AG04449 (cell line): ENCODE measurements at regions not wholly inside any gene's neighbourhood (a gene's known extent, or its start where the extent isn't known, plus 50 kb on each side); places are given as distances from the start of the nearest gene placed in this dataset.

Source experiments
- CTCF ChIA-PET: fragments of 350-600 bp; formaldehyde crosslinking; extraction: SDS; loops from one replicate; lab custom pipeline; 2021; ENCODE audit warnings: antibody characterized with exemption; lab: Yijun Ruan, JAX
- POLR2A ChIA-PET: fragments of 400-600, 350-600 bp; formaldehyde crosslinking; extraction: SDS; loops from one replicate; lab custom pipeline; 2020; ENCODE audit warnings: antibody characterized with exemption, inconsistent platforms; lab: Yijun Ruan, JAX
- DNase-seq: peaks from one replicate; pipeline ENCODE4 v3.0.0-alpha.2; 2010; ENCODE audit warnings: low read depth, low spot score
- H3K4me3 ChIP-seq: 2 replicates; pipeline ENCODE4 v1.5.1; 2011; ENCODE audit warnings: low read depth, mild to moderate bottlenecking, control low read depth, low read length
- CTCF ChIP-seq: IDR thresholded peaks from one replicate; pipeline ENCODE4 v1.5.1; 2011; ENCODE audit warnings: mild to moderate bottlenecking, moderate library complexity, low read length, control low read depth, inconsistent platforms; ENCODE audit not compliant: insufficient read depth; ENCODE audit errors: missing control alignments

GRCh38 chr2:80786584-80786983 lies 482.0 kb upstream of the LRRTM1 start:
- CTCF ChIA-PET, result no interaction called here
- POLR2A ChIA-PET, result no interaction called here
- H3K4me3 ChIP-seq, result no peak overlapping the region
- DNase-seq, result no peak
- TF ChIP-seq CTCF, result no peak

- TF ChIP-seq CTCF, result no peak
- DNase-seq, result no peak
- no peak overlapping the region for H3K4me3 ChIP-seq
- CTCF ChIA-PET, result no interaction called here
- POLR2A ChIA-PET, result no interaction called here
Observed at GRCh38 chr2:80778704-80779103, 474.2 kb upstream of the LRRTM1 start.

- H3K4me3 ChIP-seq, result no peak overlapping the region
- TF ChIP-seq CTCF, result no peak
- DNase-seq, result no peak
- POLR2A ChIA-PET, result no interaction called here
- CTCF ChIA-PET, result no interaction called here
Observed at GRCh38 chr2:80748592-80748991, 444.0 kb upstream of the LRRTM1 start.

- ChIA-PET CTCF (no interaction called here), POLR2A (no interaction called here)
- TF ChIP-seq CTCF, result no peak
- no peak for DNase-seq
- no peak overlapping the region for H3K4me3 ChIP-seq
Observed at GRCh38 chr2:80737047-80737446, 432.5 kb upstream of the LRRTM1 start.

GRCh38 chr2:80725001-80725400 lies 420.4 kb upstream of the LRRTM1 start:
- no peak for DNase-seq
- CTCF ChIA-PET, result no interaction called here
- no peak for TF ChIP-seq CTCF
- no peak overlapping the region for H3K4me3 ChIP-seq
- POLR2A ChIA-PET, result no interaction called here

GRCh38 chr2:80722803-80723202 lies 418.3 kb upstream of the LRRTM1 start:
- no peak for DNase-seq
- ChIA-PET POLR2A (no interaction called here), CTCF (no interaction called here)
- H3K4me3 ChIP-seq, result no peak overlapping the region
- no peak for TF ChIP-seq CTCF
